Prostate gland (tissue), 2 donors: ENCODE measurements at regions not wholly inside any gene's neighbourhood (a gene's known extent, or its start where the extent isn't known, plus 50 kb on each side); places are given as distances from the start of the nearest gene placed in this dataset.

ENCODE experiments used
- POLR2A ChIP-seq: fragments of 450-650 bp; IDR thresholded peaks from one replicate; pipeline ENCODE4 v1.6.1; 2016; ENCODE audit warnings: antibody characterized with exemption, mild to moderate bottlenecking
- POLR2AphosphoS5 ChIP-seq: sonication (generic); formaldehyde crosslinking; IDR thresholded peaks from one replicate; pipeline ENCODE4 v1.6.1; 2017; ENCODE audit warnings: antibody characterized with exemption
- TF ChIP-seq, protein P1 (sequence below), 4 experiments: fragments of 200-600 bp in 2 of 4; fragments of 450-650 bp in 2 of 4; sonication (generic) in 2 of 4; IDR thresholded peaks; 1 replicate in 3 of 4; 2 replicates in 1 of 4; pipeline ENCODE4 v1.5.1; 2016 to 2019; ENCODE audit warnings: antibody characterized with exemption in 4 of 4, mild to moderate bottlenecking in 2 of 4, moderate library complexity in 2 of 4

DNA sequence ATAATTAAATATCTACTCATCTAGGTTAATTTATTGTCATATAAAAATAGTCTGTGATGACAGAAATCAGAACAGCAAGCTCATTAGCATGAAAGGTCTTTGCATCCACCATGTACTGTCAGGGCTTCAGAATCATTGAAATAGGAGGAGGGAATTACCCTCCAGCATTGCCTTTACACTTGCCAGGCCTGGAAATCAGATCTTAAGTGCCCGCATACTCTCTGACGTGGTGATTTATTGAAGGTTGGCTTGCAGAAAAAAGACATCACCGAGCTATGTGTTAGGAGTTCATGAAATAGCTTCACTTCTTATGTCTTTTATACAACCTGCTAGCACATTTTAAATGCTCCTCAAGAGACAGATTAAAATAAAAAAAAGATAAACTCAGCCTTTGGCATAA is 661.7 kb upstream of the SLITRK1 start:
- TF ChIP-seq, protein P1, sequence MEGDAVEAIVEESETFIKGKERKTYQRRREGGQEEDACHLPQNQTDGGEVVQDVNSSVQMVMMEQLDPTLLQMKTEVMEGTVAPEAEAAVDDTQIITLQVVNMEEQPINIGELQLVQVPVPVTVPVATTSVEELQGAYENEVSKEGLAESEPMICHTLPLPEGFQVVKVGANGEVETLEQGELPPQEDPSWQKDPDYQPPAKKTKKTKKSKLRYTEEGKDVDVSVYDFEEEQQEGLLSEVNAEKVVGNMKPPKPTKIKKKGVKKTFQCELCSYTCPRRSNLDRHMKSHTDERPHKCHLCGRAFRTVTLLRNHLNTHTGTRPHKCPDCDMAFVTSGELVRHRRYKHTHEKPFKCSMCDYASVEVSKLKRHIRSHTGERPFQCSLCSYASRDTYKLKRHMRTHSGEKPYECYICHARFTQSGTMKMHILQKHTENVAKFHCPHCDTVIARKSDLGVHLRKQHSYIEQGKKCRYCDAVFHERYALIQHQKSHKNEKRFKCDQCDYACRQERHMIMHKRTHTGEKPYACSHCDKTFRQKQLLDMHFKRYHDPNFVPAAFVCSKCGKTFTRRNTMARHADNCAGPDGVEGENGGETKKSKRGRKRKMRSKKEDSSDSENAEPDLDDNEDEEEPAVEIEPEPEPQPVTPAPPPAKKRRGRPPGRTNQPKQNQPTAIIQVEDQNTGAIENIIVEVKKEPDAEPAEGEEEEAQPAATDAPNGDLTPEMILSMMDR (IDR thresholded peaks at IDR 0.05): no peak
- no peak for TF ChIP-seq POLR2A
- TF ChIP-seq POLR2AphosphoS5: no peak
